ENCODE measurements at regions not wholly inside any gene's neighbourhood (a gene's known extent, or its start where the extent isn't known, plus 50 kb on each side); places are given as distances from the start of the nearest gene placed in this dataset.

GRCh38 chr21:38887749-38888148 lies 82.0 kb downstream of the ETS2 start:
- intact Hi-C loops (cut with micrococcal nuclease), result no loop called here
- H3K4me3 Mint-ChIP-seq (ENCODE audit: unreplicated experiment), result no peak overlapping the region
- ChIA-PET CTCF (no interaction called here), POLR2A (interaction anchor here (0.5 to 2.0 kb wide), 4 partner anchors 9 to 127 kb away, joined by 3 to 9 read pairs (median 3); no protein-coding TSS in a partner anchor)
- H3K9me3 Mint-ChIP-seq (ENCODE audit: unreplicated experiment), result peaks cover 26% of the 10 kb centered on the region
- H3K4me1 Mint-ChIP-seq (ENCODE audit: insufficient read depth, unreplicated experiment), result no peaks in the 10 kb centered on the region
- no peak for TF ChIP-seq CTCF (IDR thresholded peaks at IDR 0.05; ENCODE audit: unreplicated experiment)
- no peak for DNase-seq (ENCODE audit: unreplicated experiment)
- H3K27ac Mint-ChIP-seq (ENCODE audit: low read depth, unreplicated experiment), result no peak overlapping the region
- H3K36me3 Mint-ChIP-seq (ENCODE audit: insufficient read depth, unreplicated experiment), result no peaks in the 10 kb centered on the region
- no peaks in the 10 kb centered on the region for H3K27me3 Mint-ChIP-seq (ENCODE audit: insufficient read depth, unreplicated experiment)
- no TSS peak for BruUV-seq (replicated peaks)

- H3K27me3 Mint-ChIP-seq (ENCODE audit: insufficient read depth, unreplicated experiment), result no peaks in the 10 kb centered on the region
- no peak overlapping the region for H3K4me3 Mint-ChIP-seq (ENCODE audit: unreplicated experiment)
- H3K9me3 Mint-ChIP-seq (ENCODE audit: unreplicated experiment), result peaks cover 26% of the 10 kb centered on the region
- ChIA-PET POLR2A (interaction anchor here (0.5 to 2.0 kb wide), 5 partner anchors 8 to 127 kb away, joined by 3 to 9 read pairs (median 3); no protein-coding TSS in a partner anchor), CTCF (no interaction called here)
- no peak overlapping the region for H3K27ac Mint-ChIP-seq (ENCODE audit: low read depth, unreplicated experiment)
- H3K36me3 Mint-ChIP-seq (ENCODE audit: insufficient read depth, unreplicated experiment), result no peaks in the 10 kb centered on the region
- BruUV-seq (replicated peaks), result no TSS peak
- TF ChIP-seq CTCF (IDR thresholded peaks at IDR 0.05; ENCODE audit: unreplicated experiment), result no peak
- intact Hi-C loops (cut with micrococcal nuclease), result no loop called here
- no peaks in the 10 kb centered on the region for H3K4me1 Mint-ChIP-seq (ENCODE audit: insufficient read depth, unreplicated experiment)
- no peak for DNase-seq (ENCODE audit: unreplicated experiment)
Measured at GRCh38 chr21:38887062-38887686, 81.4 kb downstream of the ETS2 start.

- POLR2A ChIA-PET, result interaction anchor here (0.6 to 1.3 kb wide), 2 partner anchors 32 to 54 kb away, joined by 3 to 4 read pairs; no protein-coding TSS in a partner anchor
- intact Hi-C loops (cut with micrococcal nuclease), result no loop called here
- Mint-ChIP-seq H3K4me3 (ENCODE audit: unreplicated experiment) (no peak overlapping the region), H3K27ac (ENCODE audit: low read depth, unreplicated experiment) (no peak overlapping the region), H3K27me3 (ENCODE audit: insufficient read depth, unreplicated experiment) (no peaks in the 10 kb centered on the region), H3K4me1 (ENCODE audit: insufficient read depth, unreplicated experiment) (no peaks in the 10 kb centered on the region), H3K9me3 (ENCODE audit: unreplicated experiment) (peaks cover 26% of the 10 kb centered on the region), H3K36me3 (ENCODE audit: insufficient read depth, unreplicated experiment) (no peaks in the 10 kb centered on the region)
- DNase-seq (ENCODE audit: unreplicated experiment), result no peak
- CTCF ChIA-PET, result no interaction called here
- no peak for TF ChIP-seq CTCF (IDR thresholded peaks at IDR 0.05; ENCODE audit: unreplicated experiment)
- BruUV-seq (replicated peaks), result no TSS peak
Measured at GRCh38 chr21:38885909-38886308, 80.2 kb downstream of the ETS2 start.

GRCh38 chr21:38884440-38884839 lies 78.7 kb downstream of the ETS2 start:
- peaks cover 26% of the 10 kb centered on the region for H3K9me3 Mint-ChIP-seq (ENCODE audit: unreplicated experiment)
- intact Hi-C loops (cut with micrococcal nuclease), result no loop called here
- no peak overlapping the region for H3K27ac Mint-ChIP-seq (ENCODE audit: low read depth, unreplicated experiment)
- no peak for DNase-seq (ENCODE audit: unreplicated experiment)
- CTCF ChIA-PET, result no interaction called here
- no peak overlapping the region for H3K4me3 Mint-ChIP-seq (ENCODE audit: unreplicated experiment)
- H3K4me1 Mint-ChIP-seq (ENCODE audit: insufficient read depth, unreplicated experiment), result no peaks in the 10 kb centered on the region
- POLR2A ChIA-PET, result no interaction called here
- no peaks in the 10 kb centered on the region for H3K27me3 Mint-ChIP-seq (ENCODE audit: insufficient read depth, unreplicated experiment)
- no peak for TF ChIP-seq CTCF (IDR thresholded peaks at IDR 0.05; ENCODE audit: unreplicated experiment)
- BruUV-seq (replicated peaks), result no TSS peak
- H3K36me3 Mint-ChIP-seq (ENCODE audit: insufficient read depth, unreplicated experiment), result no peaks in the 10 kb centered on the region
